HFFc6 (cell line): ENCODE measurements at regions not wholly inside any gene's neighbourhood (a gene's known extent, or its start where the extent isn't known, plus 50 kb on each side); places are given as distances from the start of the nearest gene placed in this dataset.

Experiments used
- DNase-seq: peaks from one replicate; pipeline ENCODE4 v3.0.0-alpha.2; 2018
- H3K27ac Mint-ChIP-seq: 2 replicates; pipeline ENCODE4 v1.8.0; 2020; ENCODE audit warnings: mild to moderate bottlenecking, mixed read lengths
- H3K27me3 Mint-ChIP-seq: 2 replicates; pipeline ENCODE4 v1.8.0; 2021; ENCODE audit warnings: mild to moderate bottlenecking, moderate library complexity, mixed read lengths; ENCODE audit not compliant: insufficient read depth
- H3K36me3 Mint-ChIP-seq: 2 replicates; pipeline ENCODE4 v1.8.0; 2021; ENCODE audit warnings: low read depth, mixed read lengths
- H3K4me1 Mint-ChIP-seq: 2 replicates; pipeline ENCODE4 v1.8.0; 2020; ENCODE audit warnings: low read depth, mixed read lengths
- H3K4me3 Mint-ChIP-seq: 2 replicates; pipeline ENCODE4 v1.8.0; 2020; ENCODE audit warnings: mild to moderate bottlenecking, moderate library complexity, mixed read lengths
- H3K9me3 Mint-ChIP-seq: 2 replicates; pipeline ENCODE4 v1.8.0; 2020; ENCODE audit warnings: mild to moderate bottlenecking, mixed read lengths
- TF ChIP-seq, protein P1 (sequence below): fragments of 200-600 bp; sonication (generic); IDR thresholded peaks from 2 replicates; pipeline ENCODE4 v1.5.0; 2021; ENCODE audit warnings: antibody characterized with exemption, mild to moderate bottlenecking

DNA sequence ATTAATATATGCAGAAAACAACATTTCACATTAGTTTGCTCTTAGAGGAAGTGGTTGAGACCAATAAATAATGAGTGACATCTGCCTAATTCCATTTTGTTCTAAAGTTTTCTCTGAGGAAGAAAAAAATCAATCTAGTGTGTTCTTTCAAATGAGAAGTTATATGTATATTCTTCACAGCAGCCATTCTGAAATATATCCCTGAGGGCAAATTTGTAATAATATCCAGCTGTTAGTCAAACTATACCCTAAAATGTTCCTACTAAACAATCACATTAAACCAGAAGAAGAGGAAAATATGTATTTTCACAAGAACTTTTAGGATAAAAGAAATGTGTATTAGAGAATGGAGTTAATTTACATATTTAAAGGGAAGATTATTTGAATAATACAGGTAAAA, 375.1 kb upstream of the CDH19 start:
- no peak overlapping the region for H3K27ac Mint-ChIP-seq
- no peaks in the 10 kb centered on the region for H3K36me3 Mint-ChIP-seq
- no peak for DNase-seq
- no peaks in the 10 kb centered on the region for H3K27me3 Mint-ChIP-seq
- H3K4me1 Mint-ChIP-seq = no peaks in the 10 kb centered on the region
- TF ChIP-seq, protein P1, sequence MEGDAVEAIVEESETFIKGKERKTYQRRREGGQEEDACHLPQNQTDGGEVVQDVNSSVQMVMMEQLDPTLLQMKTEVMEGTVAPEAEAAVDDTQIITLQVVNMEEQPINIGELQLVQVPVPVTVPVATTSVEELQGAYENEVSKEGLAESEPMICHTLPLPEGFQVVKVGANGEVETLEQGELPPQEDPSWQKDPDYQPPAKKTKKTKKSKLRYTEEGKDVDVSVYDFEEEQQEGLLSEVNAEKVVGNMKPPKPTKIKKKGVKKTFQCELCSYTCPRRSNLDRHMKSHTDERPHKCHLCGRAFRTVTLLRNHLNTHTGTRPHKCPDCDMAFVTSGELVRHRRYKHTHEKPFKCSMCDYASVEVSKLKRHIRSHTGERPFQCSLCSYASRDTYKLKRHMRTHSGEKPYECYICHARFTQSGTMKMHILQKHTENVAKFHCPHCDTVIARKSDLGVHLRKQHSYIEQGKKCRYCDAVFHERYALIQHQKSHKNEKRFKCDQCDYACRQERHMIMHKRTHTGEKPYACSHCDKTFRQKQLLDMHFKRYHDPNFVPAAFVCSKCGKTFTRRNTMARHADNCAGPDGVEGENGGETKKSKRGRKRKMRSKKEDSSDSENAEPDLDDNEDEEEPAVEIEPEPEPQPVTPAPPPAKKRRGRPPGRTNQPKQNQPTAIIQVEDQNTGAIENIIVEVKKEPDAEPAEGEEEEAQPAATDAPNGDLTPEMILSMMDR = no peak
- peaks cover 26% of the 10 kb centered on the region; the same call in 1 of the 2 replicates for H3K9me3 Mint-ChIP-seq
- H3K4me3 Mint-ChIP-seq = no peak overlapping the region

GRCh38 chr18:66972681-66973080, 368.8 kb upstream of the CDH19 start:
- H3K27me3 Mint-ChIP-seq = no peaks in the 10 kb centered on the region
- H3K4me3 Mint-ChIP-seq = no peak overlapping the region
- no peaks in the 10 kb centered on the region for H3K4me1 Mint-ChIP-seq
- DNase-seq = no peak
- TF ChIP-seq, protein P1 = no peak
- H3K36me3 Mint-ChIP-seq = no peaks in the 10 kb centered on the region
- no peak overlapping the region for H3K27ac Mint-ChIP-seq
- peaks cover 22% of the 10 kb centered on the region for H3K9me3 Mint-ChIP-seq

- Mint-ChIP-seq H3K4me1 (no peaks in the 10 kb centered on the region), H3K9me3 (peaks cover 22% of the 10 kb centered on the region), H3K36me3 (no peaks in the 10 kb centered on the region), H3K27ac (no peak overlapping the region), H3K4me3 (no peak overlapping the region), H3K27me3 (no peaks in the 10 kb centered on the region)
- DNase-seq = no peak
- TF ChIP-seq, protein P1 = no peak
These were observed 368.1 kb upstream of the CDH19 start for GRCh38 chr18:66971960-66972359.

DNA sequence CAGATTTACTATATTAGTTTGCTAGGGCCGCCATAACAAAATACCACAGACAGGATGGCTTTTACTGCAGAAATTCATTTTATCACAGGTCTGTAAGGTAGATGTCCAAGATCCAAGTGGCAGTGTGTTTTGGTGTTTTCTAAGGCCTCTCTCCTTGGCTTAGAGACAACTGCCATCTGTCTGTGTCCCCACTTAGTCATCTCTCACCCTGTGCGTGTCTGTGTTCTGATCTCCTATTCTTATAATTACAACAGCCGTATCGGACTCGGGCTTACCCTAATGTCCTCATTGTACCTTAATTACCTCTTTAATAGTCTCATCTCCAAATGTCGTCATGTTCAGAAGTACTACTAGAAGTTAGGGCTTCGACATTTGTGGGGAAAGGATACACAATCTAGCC, 362.3 kb upstream of the CDH19 start:
- Mint-ChIP-seq H3K27ac (no peak overlapping the region), H3K27me3 (no peaks in the 10 kb centered on the region), H3K36me3 (no peaks in the 10 kb centered on the region), H3K9me3 (peaks cover 18% of the 10 kb centered on the region), H3K4me1 (no peaks in the 10 kb centered on the region), H3K4me3 (no peak overlapping the region)
- no peak for DNase-seq
- TF ChIP-seq, protein P1 = no peak

GRCh38 chr18:66958309-66958708, 354.4 kb upstream of the CDH19 start:
- TF ChIP-seq, protein P1 = no peak
- H3K27me3 Mint-ChIP-seq = no peaks in the 10 kb centered on the region; the same call in 1 of the 2 replicates
- DNase-seq = no peak
- H3K36me3 Mint-ChIP-seq = no peaks in the 10 kb centered on the region
- no peaks in the 10 kb centered on the region for H3K4me1 Mint-ChIP-seq
- H3K27ac Mint-ChIP-seq = no peak overlapping the region
- peaks cover 20% of the 10 kb centered on the region for H3K9me3 Mint-ChIP-seq
- H3K4me3 Mint-ChIP-seq = no peak overlapping the region

DNA sequence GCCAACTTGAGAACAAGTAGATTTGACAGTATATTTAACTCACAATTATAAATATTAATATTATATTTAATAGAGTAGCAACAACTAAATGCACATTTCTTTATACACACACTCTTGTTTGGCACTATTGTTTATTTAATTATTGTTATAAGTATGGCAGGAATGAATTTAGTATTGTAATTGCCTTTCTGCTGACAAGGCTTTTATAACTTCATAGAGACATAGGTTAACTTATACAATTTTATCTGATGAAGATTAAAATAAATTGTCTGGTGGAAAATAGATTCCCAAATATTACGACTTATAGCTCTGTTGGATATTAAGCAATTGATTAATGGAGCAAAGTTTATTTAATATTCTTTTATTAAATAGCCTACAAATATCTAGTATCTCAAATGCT, 347.9 kb upstream of the CDH19 start:
- DNase-seq = no peak
- TF ChIP-seq, protein P1 = no peak
- Mint-ChIP-seq H3K9me3 (peaks cover 34% of the 10 kb centered on the region), H3K27ac (no peak overlapping the region), H3K36me3 (no peaks in the 10 kb centered on the region), H3K27me3 (no peaks in the 10 kb centered on the region; the same call in 1 of the 2 replicates), H3K4me3 (no peak overlapping the region), H3K4me1 (no peaks in the 10 kb centered on the region)
